ENCODE measurements at regions not wholly inside any gene's neighbourhood (a gene's known extent, or its start where the extent isn't known, plus 50 kb on each side); places are given as distances from the start of the nearest gene placed in this dataset.

DNA sequence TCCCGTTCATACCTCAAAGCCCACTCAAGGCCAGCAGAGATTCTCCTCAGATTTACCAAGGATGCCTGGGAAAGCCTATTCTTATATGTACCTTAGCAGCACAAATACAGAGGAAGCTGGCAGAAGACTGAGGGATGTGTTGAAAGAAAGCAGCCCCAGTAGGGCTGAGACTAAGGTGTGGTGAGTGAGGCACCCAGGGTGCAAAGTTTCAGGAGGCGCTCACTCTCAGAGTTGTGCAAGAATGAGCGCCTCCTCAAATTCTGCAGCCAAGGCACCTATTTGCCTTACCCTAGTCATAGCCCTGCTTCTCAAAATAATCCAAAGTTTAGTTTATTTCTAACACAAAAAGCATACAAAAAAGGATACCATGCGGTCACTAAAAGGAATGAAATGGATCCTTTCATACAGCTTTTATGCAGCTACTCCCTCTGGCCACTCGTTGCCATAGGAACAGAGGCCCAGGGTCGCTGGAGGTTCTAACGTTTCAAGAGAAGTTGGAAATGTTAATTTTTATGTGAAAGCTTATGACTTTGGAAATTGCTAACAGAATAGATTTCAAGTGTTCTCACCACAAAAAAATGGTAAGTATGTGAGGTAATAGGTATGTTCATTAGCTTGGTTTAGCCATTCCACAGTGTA is 79.7 kb upstream of the SMIM23 start:
- Histone ChIP-seq H2AFZ (ENCODE audit: low read length) (no peak overlapping the region), H3K4me3 (ENCODE audit: extremely low read depth in 1 of 4, insufficient read depth in 2 of 4, low read depth in 3 of 4, low read length in 4 of 4) (no peak overlapping the region), H4K91ac (replicated peaks; ENCODE audit: insufficient read length, low read length) (no peak overlapping the region), H3K14ac (ENCODE audit: insufficient read length) (no peak overlapping the region), H3K79me2 (ENCODE audit: control insufficient read depth in 1 of 2, insufficient read depth in 2 of 2, low read length in 2 of 2) (no peaks in the 10 kb centered on the region), H3K23me2 (ENCODE audit: low read depth, low read length) (no peaks in the 10 kb centered on the region), H3K9me3 (ENCODE audit: insufficient read depth in 2 of 2, low read depth in 1 of 2, low read length in 1 of 2) (no peaks in the 10 kb centered on the region), H3K27me3 (replicated peaks in 1 of 4; ENCODE audit: control insufficient read depth in 3 of 4, extremely low read depth in 1 of 4, insufficient read depth in 3 of 4, low read length in 3 of 4) (peaks cover 0 to 4% (median 0%) of the 10 kb centered on the region in 4 experiments; a peak in 3 of 7 replicates), H3K18ac (ENCODE audit: extremely low read depth, low read length) (no peak overlapping the region), H2BK12ac (ENCODE audit: low read depth, low read length) (no peak overlapping the region), H2BK15ac (ENCODE audit: low read length) (no peak overlapping the region), H3K79me1 (ENCODE audit: low read depth, low read length) (no peaks in the 10 kb centered on the region), H2BK5ac (ENCODE audit: low read depth, low read length) (no peak overlapping the region), H4K5ac (ENCODE audit: insufficient read length, low read depth, low read length) (no peak overlapping the region), H3K4ac (replicated peaks; ENCODE audit: insufficient read length, low read depth, low read length) (no peak overlapping the region), H4K8ac (ENCODE audit: extremely low read depth, insufficient read depth, low read length) (no peak overlapping the region), H3K36me3 (ENCODE audit: control insufficient read depth in 2 of 4, insufficient read depth in 4 of 4, low read length in 3 of 4) (no peaks in the 10 kb centered on the region), H3K27ac (ENCODE audit: low read depth, low read length) (no peak overlapping the region), H2BK120ac (replicated peaks; ENCODE audit: low read depth, low read length) (no peak overlapping the region), H3K23ac (ENCODE audit: insufficient read length) (no peak overlapping the region), H3K4me1 (replicated peaks in 1 of 4; ENCODE audit: control insufficient read depth in 3 of 4, insufficient read depth in 4 of 4, low read length in 3 of 4) (0 out of 7 replicates have a peak, but pooled peaks cover 0 to 2% (median 0%) of the 10 kb centered on the region in 4 experiments), H4K20me1 (replicated peaks in 1 of 2; ENCODE audit: control insufficient read depth in 1 of 2, insufficient read depth in 2 of 2, low read length in 2 of 2) (no peaks in the 10 kb centered on the region), H2AK5ac (ENCODE audit: low read depth, low read length) (no peak overlapping the region), H2BK20ac (ENCODE audit: low read length) (no peak overlapping the region), H3K9ac (replicated peaks in 1 of 4; ENCODE audit: extremely low read depth in 1 of 4, low read depth in 3 of 4, low read length in 3 of 4) (no peak overlapping the region), H3K56ac (replicated peaks; ENCODE audit: insufficient read length, low read depth, low read length) (no peak overlapping the region), H3K4me2 (ENCODE audit: insufficient read depth in 1 of 2, low read depth in 2 of 2, low read length in 2 of 2) (no peak overlapping the region)
- DNase-seq (ENCODE audit: low read depth in 1 of 2, low spot score in 2 of 2): peak in 1 of 2 experiments; percentile 7
- 85 to 100% methylated on average over 1 to 7 of the region's 7 CpGs for WGBS, 2 experiments (ENCODE audit: extremely low coverage in 1 of 2, insufficient coverage in 1 of 2, insufficient read length in 1 of 2, insufficient replicate concordance in 2 of 2, low coverage in 1 of 2, low lambda C conversion rate in 2 of 2, missing lambda C conversion rate in 1 of 2)
- CTCF ChIA-PET (ENCODE audit: partially characterized antibody): interaction anchor here (0.6 to 1.2 kb wide), 2 partner anchors 287 to 352 kb away, joined by 3 read pairs; no protein-coding TSS in a partner anchor
- FAIRE-seq: no peak
- POLR2A ChIA-PET (ENCODE audit: partially characterized antibody): no interaction called here
- TF ChIP-seq RXRA (IDR thresholded peaks at IDR 0.05; ENCODE audit: insufficient read depth, low read depth, low read length): no peak
- no peak for TF ChIP-seq CBX8 (IDR thresholded peaks at IDR 0.05; ENCODE audit: borderline replicate concordance, low read depth, low read length)
- no peak for TF ChIP-seq CEBPB (IDR thresholded peaks at IDR 0.05; ENCODE audit: low read depth, low read length)
- TF ChIP-seq, protein P1, sequence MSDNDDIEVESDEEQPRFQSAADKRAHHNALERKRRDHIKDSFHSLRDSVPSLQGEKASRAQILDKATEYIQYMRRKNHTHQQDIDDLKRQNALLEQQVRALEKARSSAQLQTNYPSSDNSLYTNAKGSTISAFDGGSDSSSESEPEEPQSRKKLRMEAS (IDR thresholded peaks at IDR 0.05): no peak
- no peak for TF ChIP-seq ZNF274 (IDR thresholded peaks at IDR 0.05; ENCODE audit: borderline replicate concordance, extremely low read depth, low read length)
- TF ChIP-seq NRF1 (IDR thresholded peaks at IDR 0.05; ENCODE audit: low read depth, low read length): no peak
- no peak for TF ChIP-seq SRF (IDR thresholded peaks at IDR 0.05; ENCODE audit: low read depth, low read length)
- no peak for TF ChIP-seq HDAC6 (IDR thresholded peaks at IDR 0.05; ENCODE audit: low read depth, low read length)
- TF ChIP-seq RNF2 (IDR thresholded peaks at IDR 0.05; ENCODE audit: borderline replicate concordance, low read depth, low read length, missing control alignments, poor library complexity, severe bottlenecking): no peak
- no peak for TF ChIP-seq MAFK (IDR thresholded peaks at IDR 0.05; ENCODE audit: low read depth, low read length)
- TF ChIP-seq SIN3A (conservative IDR thresholded peaks at IDR 0.05 in 1 of 2, IDR thresholded peaks at IDR 0.05 in 1 of 2; ENCODE audit: low read depth in 1 of 2, low read length in 2 of 2): no peak
- no peak for TF ChIP-seq EZH2 (IDR thresholded peaks at IDR 0.05; ENCODE audit: low read depth, low read length, severe bottlenecking)
- TF ChIP-seq SUZ12 (IDR thresholded peaks at IDR 0.05; ENCODE audit: low read length): no peak

All from H1 (cell line).